ENCODE measurements at regions not wholly inside any gene's neighbourhood (a gene's known extent, or its start where the extent isn't known, plus 50 kb on each side); places are given as distances from the start of the nearest gene placed in this dataset.
"Not testable (repeated sequence)": the region's sequence is repeated elsewhere in the genome, so short reads cannot be mapped to it uniquely, and the experiment has no call there.

DNA sequence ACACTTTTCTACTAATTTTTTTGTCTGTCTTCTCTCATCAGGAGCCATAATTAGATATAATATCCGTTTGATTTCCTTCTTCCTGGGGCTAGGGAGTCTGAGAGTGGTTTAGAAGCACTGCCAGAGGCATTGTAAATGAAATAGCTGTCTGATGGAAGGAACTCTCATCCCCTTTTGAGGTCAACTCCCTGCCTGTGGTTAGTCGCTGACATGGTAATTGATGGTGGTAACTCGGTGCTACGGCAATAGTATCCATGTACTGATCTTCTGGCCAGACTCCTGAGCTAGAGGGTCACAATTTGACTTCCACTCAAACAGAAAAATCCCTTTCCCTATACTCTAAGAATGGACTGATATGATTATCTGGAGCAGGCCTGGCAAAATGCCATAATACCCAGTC is 108.1 kb upstream of the TRPC5 start:
- in situ Hi-C loops (cut with MboI; ENCODE audit: low pct_unique_long_range_greater_than_20kb, low sequenced_read_pairs), result no loop called here
- no peak for DNase-seq

DNA sequence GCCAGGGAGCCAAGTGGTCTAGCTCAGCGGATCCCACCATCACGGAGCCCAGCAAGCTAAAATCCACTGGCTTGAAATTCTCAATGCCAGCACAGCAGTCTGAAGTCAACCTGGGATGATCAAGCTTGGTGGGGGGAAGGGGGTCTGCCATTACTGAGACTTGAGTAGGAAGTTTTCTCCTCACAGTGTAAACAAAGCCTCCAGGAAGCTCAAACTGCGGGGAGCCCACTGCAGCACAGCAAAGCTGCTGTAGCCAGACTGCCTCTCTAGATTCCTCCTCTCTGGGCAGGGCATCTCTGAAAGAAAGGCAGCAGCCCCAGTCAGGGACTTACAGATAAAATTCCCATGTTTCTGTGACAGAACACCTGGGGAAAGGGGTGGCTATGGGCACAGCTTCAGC is 98.8 kb upstream of the TRPC5 start:
- in situ Hi-C loops (cut with MboI; ENCODE audit: low pct_unique_long_range_greater_than_20kb, low sequenced_read_pairs); DNase-seq: not testable (repeated sequence)

DNA sequence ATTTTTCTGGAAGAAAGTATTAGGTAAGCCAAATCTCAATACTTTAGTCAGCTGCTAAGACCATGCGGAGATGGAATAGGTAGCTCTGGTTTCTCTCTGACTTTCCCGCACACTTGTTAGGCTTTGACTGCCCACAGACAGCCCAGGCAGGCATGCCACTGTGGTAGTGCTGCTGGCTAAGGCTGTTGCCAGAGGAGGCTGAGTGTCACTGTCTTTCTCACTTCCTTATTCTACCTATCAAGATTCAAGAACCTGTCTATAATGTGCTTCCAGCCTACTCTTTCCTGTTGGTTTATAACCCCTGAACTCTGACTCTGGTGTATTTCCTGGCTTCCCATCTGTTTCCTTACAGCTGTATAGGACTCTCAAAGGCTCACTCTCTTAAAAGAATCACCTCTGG is 81.8 kb upstream of the TRPC5 start:
- in situ Hi-C loops (cut with MboI; ENCODE audit: low pct_unique_long_range_greater_than_20kb, low sequenced_read_pairs), result no loop called here
- no peak for DNase-seq

DNA sequence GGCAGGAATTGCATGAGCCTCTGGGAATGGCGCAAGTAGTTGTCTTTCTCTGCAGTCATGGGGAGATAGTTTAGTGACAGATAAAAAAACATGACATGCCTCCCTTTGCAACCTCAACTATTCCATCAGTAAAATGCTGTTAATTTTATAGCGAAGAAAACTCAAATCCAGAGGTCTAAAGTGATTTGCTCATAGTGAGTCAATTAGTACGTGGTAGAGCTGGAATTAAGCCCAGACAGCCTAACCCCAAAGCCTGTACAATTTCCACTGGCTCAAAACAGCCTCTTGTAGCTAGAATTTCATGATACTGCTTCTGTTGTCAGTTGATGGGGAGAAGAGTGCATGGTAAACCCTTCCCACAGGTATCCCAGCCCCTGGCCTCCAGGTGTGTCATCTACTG is 81.3 kb upstream of the TRPC5 start:
- in situ Hi-C loops (cut with MboI; ENCODE audit: low pct_unique_long_range_greater_than_20kb, low sequenced_read_pairs), result no loop called here
- no peak for DNase-seq

DNA sequence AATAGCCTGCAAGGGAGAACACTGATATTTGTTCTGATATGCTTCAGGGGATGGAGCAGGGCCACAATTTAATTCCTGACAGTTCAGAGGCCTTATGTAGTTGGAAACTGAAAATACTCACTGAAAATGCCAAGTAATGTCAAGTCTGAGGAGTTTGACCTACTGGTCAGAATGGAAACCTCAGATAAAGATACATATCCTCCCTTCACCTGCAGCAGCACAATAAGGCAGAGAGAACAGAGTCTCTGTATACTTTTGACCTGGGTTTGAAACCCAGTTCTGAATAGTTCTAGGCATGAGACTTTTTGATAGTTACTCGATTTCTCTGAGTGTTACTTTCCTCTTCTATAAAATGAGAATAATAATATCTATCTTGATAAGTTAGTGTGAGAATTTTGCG is 65.8 kb upstream of the TRPC5 start:
- no peak for DNase-seq
- in situ Hi-C loops (cut with MboI; ENCODE audit: low pct_unique_long_range_greater_than_20kb, low sequenced_read_pairs), result no loop called here

DNA sequence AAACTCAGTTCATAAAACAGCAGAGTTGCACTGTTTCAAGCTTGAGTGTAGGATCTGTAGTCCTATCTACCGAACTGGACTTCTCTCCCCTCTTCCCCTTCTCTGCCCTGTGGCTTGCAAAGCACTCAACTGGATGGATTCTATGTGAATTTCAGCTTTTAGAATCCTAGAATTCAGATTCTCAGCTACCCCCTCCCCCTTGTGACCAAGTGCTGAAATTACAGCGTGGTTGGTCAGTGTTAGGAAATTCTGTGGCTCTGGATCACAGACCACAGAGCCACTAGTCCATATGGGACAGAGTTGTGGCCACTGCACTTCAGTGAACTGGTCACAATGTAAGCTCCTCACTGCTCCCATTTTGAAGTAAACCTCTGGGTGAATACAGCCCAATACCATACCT is 64.6 kb upstream of the TRPC5 start:
- in situ Hi-C loops (cut with MboI; ENCODE audit: low pct_unique_long_range_greater_than_20kb, low sequenced_read_pairs), result no loop called here

DNA sequence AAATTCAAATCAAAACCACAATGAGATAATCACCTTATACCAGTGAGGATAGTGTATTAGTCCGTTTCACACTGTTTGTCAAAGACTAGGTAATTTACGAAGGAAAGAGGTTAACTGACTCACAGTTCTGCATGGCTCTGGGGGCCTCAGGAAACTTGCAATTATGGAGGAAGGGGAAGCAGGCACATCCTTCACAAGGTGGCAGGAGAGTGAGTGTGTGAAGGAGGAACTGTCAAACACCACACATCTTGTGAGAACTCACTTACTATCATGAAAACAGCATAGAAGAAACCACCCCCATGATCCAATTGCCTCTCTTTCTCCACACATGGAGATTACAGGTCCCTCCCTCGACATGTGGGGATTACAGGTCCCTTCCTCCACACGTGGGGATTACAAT is 54.7 kb upstream of the TRPC5 start:
- peak; percentile 4 for DNase-seq
- in situ Hi-C loops (cut with MboI; ENCODE audit: low pct_unique_long_range_greater_than_20kb, low sequenced_read_pairs), result no loop called here

More for the DNA sequence above, 64.6 kb upstream of the TRPC5 start:
- peak; percentile 23 for DNase-seq

All from KBM-7 (cell line).